Chondrocyte (in vitro differentiated cells): ENCODE measurements at regions not wholly inside any gene's neighbourhood (a gene's known extent, or its start where the extent isn't known, plus 50 kb on each side); places are given as distances from the start of the nearest gene placed in this dataset.
A peak's percentile ranks its signal among the peaks of the same experiment; 100 is the strongest.
"Not testable (repeated sequence)": the region's sequence is repeated elsewhere in the genome, so short reads cannot be mapped to it uniquely, and the experiment has no call there.

Experiments
- DNase-seq: peaks from one replicate; pipeline ENCODE4 v3.0.0; 2021; ENCODE audit warnings: mixed read lengths, low spot score
- H3K27ac Mint-ChIP-seq: one replicate; pipeline ENCODE4 v1.8.0; 2021; ENCODE audit warnings: mild to moderate bottlenecking, moderate library complexity, mixed read lengths; ENCODE audit not compliant: unreplicated experiment
- H3K27me3 Mint-ChIP-seq: 2 replicates; pipeline ENCODE4 v1.8.0; 2021; ENCODE audit warnings: low read depth, mixed read lengths
- H3K36me3 Mint-ChIP-seq: 2 replicates; pipeline ENCODE4 v1.8.0; 2021; ENCODE audit warnings: low read depth, mixed read lengths
- H3K4me1 Mint-ChIP-seq: 2 replicates; pipeline ENCODE4 v1.8.0; 2021; ENCODE audit warnings: low read depth, mild to moderate bottlenecking, mixed read lengths
- H3K4me3 Mint-ChIP-seq: one replicate; pipeline ENCODE4 v1.8.0; 2021; ENCODE audit warnings: mild to moderate bottlenecking, moderate library complexity, mixed read lengths; ENCODE audit not compliant: unreplicated experiment
- H3K9me3 Mint-ChIP-seq: 2 replicates; pipeline ENCODE4 v1.8.0; 2021; ENCODE audit warnings: low read depth, mixed read lengths
- CTCF ChIP-seq: fragments of 200-600 bp; sonication (generic); IDR thresholded peaks from 2 replicates; pipeline ENCODE4 v1.5.0; 2021; ENCODE audit warnings: antibody characterized with exemption, mild to moderate bottlenecking, moderate library complexity

GRCh38 chr12:89230376-89231315 lies 121.7 kb downstream of the DUSP6 start:
- Mint-ChIP-seq H3K9me3 (no peaks in the 10 kb centered on the region), H3K4me3 (no peak overlapping the region), H3K4me1 (peaks cover 24% of the 10 kb centered on the region), H3K27ac (no peak overlapping the region), H3K36me3 (no peaks in the 10 kb centered on the region), H3K27me3 (no peaks in the 10 kb centered on the region)
- TF ChIP-seq CTCF, result no peak
- DNase-seq, result no peak

DNA sequence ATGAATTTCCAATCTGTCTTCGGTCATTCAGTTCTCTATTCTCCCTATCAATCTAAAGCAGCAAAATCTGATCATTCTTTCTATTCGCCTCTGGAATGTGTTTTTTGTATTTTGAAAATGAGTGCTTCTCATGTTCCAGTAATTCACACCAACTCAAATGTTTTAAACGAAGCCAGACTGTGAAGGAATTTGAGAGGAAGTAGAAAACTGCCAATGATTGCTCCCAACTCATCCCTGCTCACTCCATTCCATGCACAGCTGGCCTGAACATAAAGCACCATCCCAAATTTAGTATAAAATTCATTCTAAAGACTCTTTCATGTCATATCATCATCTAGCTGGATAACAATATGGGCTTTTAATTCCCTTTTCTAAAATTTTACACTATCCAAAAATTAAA lies 123.8 kb downstream of the DUSP6 start:
- H3K4me3 Mint-ChIP-seq, result no peak overlapping the region
- H3K4me1 Mint-ChIP-seq, result peaks cover 31% of the 10 kb centered on the region
- TF ChIP-seq CTCF, result no peak
- no peaks in the 10 kb centered on the region for H3K36me3 Mint-ChIP-seq
- H3K27me3 Mint-ChIP-seq, result no peaks in the 10 kb centered on the region
- H3K9me3 Mint-ChIP-seq, result no peaks in the 10 kb centered on the region
- DNase-seq, result no peak
- H3K27ac Mint-ChIP-seq, result no peak overlapping the region

DNA sequence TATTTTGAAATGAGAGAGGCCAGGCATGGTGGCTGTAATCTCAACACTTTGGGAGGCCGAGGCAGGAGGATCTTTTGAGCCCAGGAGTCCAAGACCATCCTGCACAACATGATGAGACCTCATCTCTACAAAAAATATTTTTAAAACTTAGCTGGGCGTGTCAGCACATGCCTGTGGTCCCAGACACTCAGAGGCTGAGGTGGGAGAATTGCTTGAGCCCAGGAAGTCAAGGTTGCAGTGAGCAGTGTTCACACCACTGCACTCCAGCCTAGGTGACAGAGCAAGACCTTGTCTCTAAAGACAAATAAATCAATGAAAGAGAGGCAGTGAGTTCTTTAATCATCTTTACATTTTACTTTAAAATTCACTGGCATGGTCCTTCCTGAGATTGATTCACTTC lies 124.5 kb downstream of the DUSP6 start:
- Mint-ChIP-seq H3K4me3 (no peak overlapping the region), H3K4me1 (peaks cover 31% of the 10 kb centered on the region), H3K27ac (no peak overlapping the region), H3K9me3 (no peaks in the 10 kb centered on the region), H3K36me3 (no peaks in the 10 kb centered on the region), H3K27me3 (no peaks in the 10 kb centered on the region)
- no peak for TF ChIP-seq CTCF
- DNase-seq, result no peak

DNA sequence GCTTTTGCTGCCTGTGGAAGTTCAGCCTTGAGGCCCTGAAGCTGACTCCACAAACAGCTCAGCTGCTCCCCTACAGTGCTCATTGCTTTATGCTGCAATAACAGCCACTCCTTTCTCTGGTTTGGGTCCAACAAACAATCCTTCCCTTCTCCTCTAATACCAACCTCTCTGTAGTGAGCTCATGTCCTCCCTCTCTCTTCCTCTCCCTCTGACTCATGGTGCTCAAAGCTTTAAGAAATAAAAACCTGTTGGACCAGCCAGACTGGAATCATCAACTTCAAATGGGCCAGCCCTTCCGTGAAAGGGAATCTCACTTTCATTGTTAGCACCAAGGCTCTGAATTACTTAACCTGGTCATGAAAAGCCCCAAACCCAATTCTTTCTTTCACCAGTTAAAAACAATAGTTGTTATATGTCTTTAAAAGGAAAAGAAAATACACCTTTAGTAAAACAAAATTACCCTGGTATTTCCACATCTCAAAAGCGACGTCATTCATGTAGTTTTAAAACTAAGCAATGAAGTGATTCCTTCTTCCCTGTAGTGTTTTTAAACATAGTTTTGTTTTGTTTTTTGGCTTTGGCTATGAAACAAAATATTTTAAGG lies 126.4 kb downstream of the DUSP6 start:
- no peak for DNase-seq
- no peaks in the 10 kb centered on the region for H3K27me3 Mint-ChIP-seq
- TF ChIP-seq CTCF, result no peak
- no peaks in the 10 kb centered on the region for H3K36me3 Mint-ChIP-seq
- peaks cover 4% of the 10 kb centered on the region for H3K9me3 Mint-ChIP-seq
- peaks cover 31% of the 10 kb centered on the region for H3K4me1 Mint-ChIP-seq
- H3K27ac Mint-ChIP-seq, result peak overlapping the region; percentile 74
- no peak overlapping the region for H3K4me3 Mint-ChIP-seq

DNA sequence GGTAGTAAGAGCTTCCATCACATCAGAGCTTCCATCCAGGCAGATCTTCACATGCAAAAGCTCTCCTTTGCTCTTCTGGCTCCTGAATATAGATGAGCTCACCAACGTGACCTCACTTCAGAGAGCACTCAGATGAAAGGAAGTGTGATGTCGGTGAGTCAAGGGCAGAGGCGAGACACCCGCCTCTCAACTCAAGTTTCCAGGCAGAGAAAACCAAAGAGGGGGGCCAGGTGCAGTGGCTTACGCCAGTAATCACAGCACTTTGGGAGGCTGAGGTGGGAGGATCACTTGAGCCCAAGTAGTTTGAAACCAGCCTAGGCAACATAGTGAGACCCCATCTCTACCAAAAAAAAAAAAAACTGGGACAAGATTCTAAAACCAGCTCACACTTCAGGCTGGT lies 126.9 kb downstream of the DUSP6 start:
- Mint-ChIP-seq H3K4me1 (peaks cover 31% of the 10 kb centered on the region), H3K9me3 (peaks cover 8% of the 10 kb centered on the region), H3K36me3 (no peaks in the 10 kb centered on the region), H3K27ac (no peak overlapping the region), H3K4me3 (no peak overlapping the region), H3K27me3 (no peaks in the 10 kb centered on the region)
- TF ChIP-seq CTCF, result no peak
- DNase-seq, result no peak

DNA sequence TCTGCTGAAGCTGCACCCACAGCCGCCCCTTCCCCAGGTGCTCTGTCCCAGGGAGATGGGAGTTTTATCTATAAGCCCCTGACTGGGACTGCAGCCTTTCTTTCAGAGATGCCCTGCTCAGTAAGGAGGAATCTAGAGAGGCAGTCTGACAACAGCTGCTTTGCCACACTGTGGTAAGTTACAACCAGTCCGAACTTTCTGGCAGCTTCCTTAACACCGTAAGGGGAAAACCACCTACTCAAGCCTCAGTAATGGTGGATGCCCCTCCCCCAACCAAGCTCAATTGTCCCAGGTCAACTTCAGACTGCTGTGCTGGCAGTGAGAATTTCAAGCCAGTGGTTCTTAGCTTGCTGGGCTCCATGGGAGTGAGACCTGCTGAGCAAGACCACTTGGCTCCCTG lies 129.7 kb downstream of the DUSP6 start:
- not testable (repeated sequence) for H3K36me3 Mint-ChIP-seq, H3K27me3 Mint-ChIP-seq, DNase-seq, H3K9me3 Mint-ChIP-seq, H3K27ac Mint-ChIP-seq, H3K4me3 Mint-ChIP-seq
- peaks cover 22% of the 10 kb centered on the region for H3K4me1 Mint-ChIP-seq
